ENCODE measurements at regions not wholly inside any gene's neighbourhood (a gene's known extent, or its start where the extent isn't known, plus 50 kb on each side); places are given as distances from the start of the nearest gene placed in this dataset.
"Not testable (repeated sequence)": the region's sequence is repeated elsewhere in the genome, so short reads cannot be mapped to it uniquely, and the experiment has no call there.

GRCh38 chr6:82554666-82555065 lies 191.0 kb downstream of the TPBG start:
- no peak overlapping the region for H3K4me3 ChIP-seq (ENCODE audit: low read depth, low read length)
- in situ Hi-C loops (cut with HindIII; ENCODE audit: low sequenced_read_pairs) = no loop called here
- no peak for DNase-seq (ENCODE audit: low read depth)
- TF ChIP-seq CTCF (IDR thresholded peaks at IDR 0.05; ENCODE audit: low read depth, low read length, missing control alignments) = no peak

GRCh38 chr6:82555801-82556200 lies 192.2 kb downstream of the TPBG start:
- peak; percentile 6 for DNase-seq (ENCODE audit: low read depth)
- H3K4me3 ChIP-seq (ENCODE audit: low read depth, low read length) = no peak overlapping the region
- in situ Hi-C loops (cut with HindIII; ENCODE audit: low sequenced_read_pairs) = no loop called here
- no peak for TF ChIP-seq CTCF (IDR thresholded peaks at IDR 0.05; ENCODE audit: low read depth, low read length, missing control alignments)

- in situ Hi-C loops (cut with HindIII; ENCODE audit: low sequenced_read_pairs); H3K4me3 ChIP-seq (ENCODE audit: low read depth, low read length); DNase-seq (ENCODE audit: low read depth): not testable (repeated sequence)
These were observed 194.9 kb downstream of the TPBG start for GRCh38 chr6:82558531-82558930.

- no peak for DNase-seq (ENCODE audit: low read depth)
- no peak overlapping the region for H3K4me3 ChIP-seq (ENCODE audit: low read depth, low read length)
- in situ Hi-C loops (cut with HindIII; ENCODE audit: low sequenced_read_pairs) = no loop called here
- no peak for TF ChIP-seq CTCF (IDR thresholded peaks at IDR 0.05; ENCODE audit: low read depth, low read length, missing control alignments)
These were observed 204.0 kb downstream of the TPBG start for GRCh38 chr6:82567621-82568020.

GRCh38 chr6:82568290-82568993 lies 204.8 kb downstream of the TPBG start:
- in situ Hi-C loops (cut with HindIII; ENCODE audit: low sequenced_read_pairs) = no loop called here
- TF ChIP-seq CTCF (IDR thresholded peaks at IDR 0.05; ENCODE audit: low read depth, low read length, missing control alignments) = no peak

GRCh38 chr6:82569022-82569421 lies 205.4 kb downstream of the TPBG start:
- no peak overlapping the region for H3K4me3 ChIP-seq (ENCODE audit: low read depth, low read length)
- DNase-seq (ENCODE audit: low read depth) = no peak
- TF ChIP-seq CTCF (IDR thresholded peaks at IDR 0.05; ENCODE audit: low read depth, low read length, missing control alignments) = no peak
- in situ Hi-C loops (cut with HindIII; ENCODE audit: low sequenced_read_pairs) = no loop called here

More at GRCh38 chr6:82568290-82568993, 204.8 kb downstream of the TPBG start:
- no peak for DNase-seq (ENCODE audit: low read depth)
- no peak overlapping the region for H3K4me3 ChIP-seq (ENCODE audit: low read depth, low read length)

- DNase-seq (ENCODE audit: low read depth) = no peak
- in situ Hi-C loops (cut with HindIII; ENCODE audit: low sequenced_read_pairs) = no loop called here
- no peak for TF ChIP-seq CTCF (IDR thresholded peaks at IDR 0.05; ENCODE audit: low read depth, low read length, missing control alignments)
- no peak overlapping the region for H3K4me3 ChIP-seq (ENCODE audit: low read depth, low read length)
These were observed 206.5 kb downstream of the TPBG start for GRCh38 chr6:82570083-82570482.

Measured in astrocyte of the cerebellum (primary cell).